ENCODE measurements at regions not wholly inside any gene's neighbourhood (a gene's known extent, or its start where the extent isn't known, plus 50 kb on each side); places are given as distances from the start of the nearest gene placed in this dataset.

GRCh38 chr1:55747408-55747841, 532.3 kb upstream of the USP24 start:
- H3K4me1 Mint-ChIP-seq (ENCODE audit: low read depth), result no peaks in the 10 kb centered on the region
- ATAC-seq (replicated peaks in 1 of 2), result no peak
- H3K9me3 Mint-ChIP-seq, result peaks cover 0 to 2% of the 10 kb centered on the region in 2 donors
- no peaks in the 10 kb centered on the region for H3K36me3 Mint-ChIP-seq (ENCODE audit: insufficient read depth in 2 of 2)
- DNase-seq, result no peak
- no peaks in the 10 kb centered on the region for H3K27me3 Mint-ChIP-seq (ENCODE audit: low read depth)
- no peak overlapping the region for H3K4me3 Mint-ChIP-seq
- H3K27ac Mint-ChIP-seq, result no peak overlapping the region

- Mint-ChIP-seq H3K9me3 (peaks cover 0 to 2% of the 10 kb centered on the region in 2 donors), H3K4me1 (ENCODE audit: low read depth) (no peaks in the 10 kb centered on the region), H3K27me3 (ENCODE audit: low read depth) (no peaks in the 10 kb centered on the region), H3K36me3 (ENCODE audit: insufficient read depth in 2 of 2) (no peaks in the 10 kb centered on the region), H3K27ac (no peak overlapping the region), H3K4me3 (no peak overlapping the region)
- ATAC-seq (replicated peaks in 1 of 2) (no peak), DNase-seq (no peak)
These were observed 531.5 kb upstream of the USP24 start for GRCh38 chr1:55746710-55747109.

GRCh38 chr1:55741516-55741915, 526.4 kb upstream of the USP24 start:
- H3K9me3 Mint-ChIP-seq, result peaks cover 2 to 5% of the 10 kb centered on the region in 2 donors
- H3K27me3 Mint-ChIP-seq (ENCODE audit: low read depth), result no peaks in the 10 kb centered on the region
- no peak overlapping the region for H3K27ac Mint-ChIP-seq
- DNase-seq (no peak), ATAC-seq (replicated peaks in 1 of 2) (no peak)
- no peaks in the 10 kb centered on the region for H3K4me1 Mint-ChIP-seq (ENCODE audit: low read depth)
- H3K4me3 Mint-ChIP-seq, result no peak overlapping the region
- H3K36me3 Mint-ChIP-seq (ENCODE audit: insufficient read depth in 2 of 2), result peaks cover 0 to 2% of the 10 kb centered on the region in 2 donors

- no peaks in the 10 kb centered on the region for H3K36me3 Mint-ChIP-seq (ENCODE audit: insufficient read depth in 2 of 2)
- H3K4me1 Mint-ChIP-seq (ENCODE audit: low read depth), result no peaks in the 10 kb centered on the region
- H3K4me3 Mint-ChIP-seq, result no peak overlapping the region
- H3K9me3 Mint-ChIP-seq, result peaks cover 2% of the 10 kb centered on the region in 2 donors
- H3K27ac Mint-ChIP-seq, result no peak overlapping the region
- no peaks in the 10 kb centered on the region for H3K27me3 Mint-ChIP-seq (ENCODE audit: low read depth)
- DNase-seq (no peak), ATAC-seq (replicated peaks in 1 of 2) (no peak)
These were observed 519.9 kb upstream of the USP24 start for GRCh38 chr1:55735106-55735505.

GRCh38 chr1:55726994-55727393, 511.8 kb upstream of the USP24 start:
- no peaks in the 10 kb centered on the region for H3K9me3 Mint-ChIP-seq
- no peak for DNase-seq
- H3K4me3 Mint-ChIP-seq, result no peak overlapping the region
- peaks cover 10% of the 10 kb centered on the region for H3K27me3 Mint-ChIP-seq (ENCODE audit: low read depth)
- no peaks in the 10 kb centered on the region for H3K4me1 Mint-ChIP-seq (ENCODE audit: low read depth)
- no peaks in the 10 kb centered on the region for H3K36me3 Mint-ChIP-seq (ENCODE audit: insufficient read depth in 2 of 2)
- H3K27ac Mint-ChIP-seq, result no peak overlapping the region
- ATAC-seq (replicated peaks in 1 of 2), result no peak

GRCh38 chr1:55725378-55725777, 510.2 kb upstream of the USP24 start:
- ATAC-seq (replicated peaks in 1 of 2) (no peak), DNase-seq (no peak)
- Mint-ChIP-seq H3K4me3 (no peak overlapping the region), H3K27me3 (ENCODE audit: low read depth) (peaks cover 10% of the 10 kb centered on the region), H3K9me3 (no peaks in the 10 kb centered on the region), H3K4me1 (ENCODE audit: low read depth) (no peaks in the 10 kb centered on the region), H3K27ac (no peak overlapping the region), H3K36me3 (ENCODE audit: insufficient read depth in 2 of 2) (no peaks in the 10 kb centered on the region)

- ATAC-seq (replicated peaks in 1 of 2), result no peak
- no peak overlapping the region for H3K4me3 Mint-ChIP-seq
- peaks cover 10% of the 10 kb centered on the region for H3K27me3 Mint-ChIP-seq (ENCODE audit: low read depth)
- DNase-seq, result no peak
- H3K27ac Mint-ChIP-seq, result no peak overlapping the region
- no peaks in the 10 kb centered on the region for H3K36me3 Mint-ChIP-seq (ENCODE audit: insufficient read depth in 2 of 2)
- H3K9me3 Mint-ChIP-seq, result no peaks in the 10 kb centered on the region
- H3K4me1 Mint-ChIP-seq (ENCODE audit: low read depth), result no peaks in the 10 kb centered on the region
These were observed 509.6 kb upstream of the USP24 start for GRCh38 chr1:55724551-55725325.

GRCh38 chr1:55723001-55723400, 507.8 kb upstream of the USP24 start:
- no peaks in the 10 kb centered on the region for H3K4me1 Mint-ChIP-seq (ENCODE audit: low read depth)
- H3K4me3 Mint-ChIP-seq, result no peak overlapping the region
- no peaks in the 10 kb centered on the region for H3K36me3 Mint-ChIP-seq (ENCODE audit: insufficient read depth in 2 of 2)
- H3K27me3 Mint-ChIP-seq (ENCODE audit: low read depth), result peaks cover 10% of the 10 kb centered on the region
- DNase-seq, result no peak
- no peaks in the 10 kb centered on the region for H3K9me3 Mint-ChIP-seq
- ATAC-seq (replicated peaks in 1 of 2), result no peak
- no peak overlapping the region for H3K27ac Mint-ChIP-seq

GRCh38 chr1:55720261-55720660, 505.1 kb upstream of the USP24 start:
- ATAC-seq (replicated peaks in 1 of 2), result no peak
- Mint-ChIP-seq H3K4me1 (ENCODE audit: low read depth) (no peaks in the 10 kb centered on the region), H3K36me3 (ENCODE audit: insufficient read depth in 2 of 2) (no peaks in the 10 kb centered on the region), H3K27ac (no peak overlapping the region), H3K9me3 (no peaks in the 10 kb centered on the region), H3K27me3 (ENCODE audit: low read depth) (no peaks in the 10 kb centered on the region), H3K4me3 (no peak overlapping the region)
- no peak for DNase-seq

- Mint-ChIP-seq H3K27ac (no peak overlapping the region), H3K27me3 (ENCODE audit: low read depth) (no peaks in the 10 kb centered on the region), H3K4me1 (ENCODE audit: low read depth) (no peaks in the 10 kb centered on the region), H3K4me3 (no peak overlapping the region), H3K9me3 (no peaks in the 10 kb centered on the region), H3K36me3 (ENCODE audit: insufficient read depth in 2 of 2) (no peaks in the 10 kb centered on the region)
- DNase-seq (no peak), ATAC-seq (replicated peaks in 1 of 2) (no peak)
These were observed 503.9 kb upstream of the USP24 start for GRCh38 chr1:55718758-55719671.

- DNase-seq (no peak), ATAC-seq (replicated peaks in 1 of 2) (no peak)
- Mint-ChIP-seq H3K9me3 (peaks cover 0 to 1% of the 10 kb centered on the region in 2 donors), H3K36me3 (ENCODE audit: insufficient read depth in 2 of 2) (no peaks in the 10 kb centered on the region), H3K4me3 (no peak overlapping the region), H3K27ac (no peak overlapping the region), H3K27me3 (ENCODE audit: low read depth) (no peaks in the 10 kb centered on the region), H3K4me1 (ENCODE audit: low read depth) (no peaks in the 10 kb centered on the region)
These were observed 501.9 kb upstream of the USP24 start for GRCh38 chr1:55717111-55717510.

GRCh38 chr1:55716610-55717009, 501.4 kb upstream of the USP24 start:
- Mint-ChIP-seq H3K27ac (no peak overlapping the region), H3K4me1 (ENCODE audit: low read depth) (no peaks in the 10 kb centered on the region), H3K36me3 (ENCODE audit: insufficient read depth in 2 of 2) (no peaks in the 10 kb centered on the region), H3K27me3 (ENCODE audit: low read depth) (no peaks in the 10 kb centered on the region), H3K9me3 (peaks cover 0 to 1% of the 10 kb centered on the region in 2 donors), H3K4me3 (no peak overlapping the region)
- DNase-seq (no peak), ATAC-seq (replicated peaks in 1 of 2) (no peak)

GRCh38 chr1:55716151-55716550, 501.0 kb upstream of the USP24 start:
- H3K4me1 Mint-ChIP-seq (ENCODE audit: low read depth), result no peaks in the 10 kb centered on the region
- no peaks in the 10 kb centered on the region for H3K27me3 Mint-ChIP-seq (ENCODE audit: low read depth)
- no peak overlapping the region for H3K27ac Mint-ChIP-seq
- H3K4me3 Mint-ChIP-seq, result no peak overlapping the region
- DNase-seq (no peak), ATAC-seq (replicated peaks in 1 of 2) (no peak)
- H3K36me3 Mint-ChIP-seq (ENCODE audit: insufficient read depth in 2 of 2), result no peaks in the 10 kb centered on the region
- peaks cover 0 to 1% of the 10 kb centered on the region in 2 donors for H3K9me3 Mint-ChIP-seq

Data from activated T-cell treated with anti-CD3 and anti-CD28 coated beads, Interleukin-2, amount 50 U/mL, for 72 hours (primary cell).